ENCODE measurements at regions not wholly inside any gene's neighbourhood (a gene's known extent, or its start where the extent isn't known, plus 50 kb on each side); places are given as distances from the start of the nearest gene placed in this dataset.

DNA sequence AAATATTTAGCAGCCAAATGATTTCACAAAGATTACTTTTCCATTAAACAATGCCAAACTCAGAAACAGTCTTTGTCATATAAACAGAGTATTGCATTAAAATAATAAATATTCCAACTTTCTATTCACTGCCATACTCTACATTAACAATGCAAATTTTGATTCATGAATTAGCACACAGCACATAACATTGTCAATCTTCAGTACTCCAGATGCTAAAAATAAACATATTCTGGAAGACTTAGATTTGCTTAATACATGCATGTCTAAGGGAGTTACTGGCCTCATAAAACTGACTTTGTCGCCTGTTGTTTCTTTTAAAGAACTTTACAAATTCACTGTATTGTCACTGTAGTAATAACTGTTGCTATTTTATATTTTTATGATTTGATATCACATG is 131.6 kb downstream of the TMEM144 start:
- TF ChIP-seq CTCF (conservative IDR thresholded peaks at IDR 0.05; ENCODE audit: low read length) (no peak), EZH2phosphoT487 (IDR thresholded peaks at IDR 0.05; ENCODE audit: borderline replicate concordance) (no peak)

Data from Loucy (cell line).